ENCODE measurements at regions not wholly inside any gene's neighbourhood (a gene's known extent, or its start where the extent isn't known, plus 50 kb on each side); places are given as distances from the start of the nearest gene placed in this dataset.

- TF ChIP-seq CTCF (IDR thresholded peaks at IDR 0.05) (no peak), ZFX (IDR thresholded peaks at IDR 0.05; ENCODE audit: borderline replicate concordance) (no peak)
Observed at GRCh38 chr1:224815647-224816046, 113.8 kb upstream of the DNAH14 start.
